T47D (cell line): ENCODE measurements at regions not wholly inside any gene's neighbourhood (a gene's known extent, or its start where the extent isn't known, plus 50 kb on each side); places are given as distances from the start of the nearest gene placed in this dataset.
"Not testable (repeated sequence)": the region's sequence is repeated elsewhere in the genome, so short reads cannot be mapped to it uniquely, and the experiment has no call there.

Source experiments
- DNase-seq, 2 experiments: peaks; one replicate each; pipeline versions ENCODE4 v3.0.0 to v3.0.0-alpha.2; 2011 to 2012; ENCODE audit warnings: low read depth in 1 of 2, low spot score in 1 of 2
- JUND ChIP-seq: IDR thresholded peaks from 2 replicates; pipeline ENCODE4 v1.6.1; 2012; ENCODE audit warnings: low read depth
- in situ Hi-C: cut with HindIII; loops from 2 replicates; pipeline ENCODE4 v1.10.0; 2016; ENCODE audit warnings: low sequenced_read_pairs, low pct_unique_long_range_greater_than_20kb

- peak in 1 of 2 experiments; percentile 70 for DNase-seq
- in situ Hi-C loops: no loop called here
Measured at GRCh38 chr17:70405492-70406220, 236.3 kb downstream of the KCNJ2 start.

GRCh38 chr17:70407506-70407905 lies 238.2 kb downstream of the KCNJ2 start:
- DNase-seq: no peak
- TF ChIP-seq JUND: no peak
- in situ Hi-C loops: no loop called here

More at GRCh38 chr17:70405492-70406220, 236.3 kb downstream of the KCNJ2 start:
- TF ChIP-seq JUND: no peak

GRCh38 chr17:70408768-70409167 lies 239.4 kb downstream of the KCNJ2 start:
- no peak for TF ChIP-seq JUND
- in situ Hi-C loops: no loop called here
- no peak for DNase-seq

GRCh38 chr17:70414300-70414699 lies 245.0 kb downstream of the KCNJ2 start:
- in situ Hi-C loops: no loop called here
- no peak for TF ChIP-seq JUND

GRCh38 chr17:70420861-70421445 lies 251.6 kb downstream of the KCNJ2 start:
- peak in 1 of 2 experiments; percentile 62 for DNase-seq
- in situ Hi-C loops: no loop called here
- TF ChIP-seq JUND: no peak

More at GRCh38 chr17:70414300-70414699, 245.0 kb downstream of the KCNJ2 start:
- no peak for DNase-seq

- DNase-seq: no peak
- in situ Hi-C loops: no loop called here
- no peak for TF ChIP-seq JUND
Measured at GRCh38 chr17:70422862-70423261, 253.5 kb downstream of the KCNJ2 start.

- DNase-seq: no peak
- in situ Hi-C loops: no loop called here
- no peak for TF ChIP-seq JUND
Measured at GRCh38 chr17:70423562-70423961, 254.2 kb downstream of the KCNJ2 start.

GRCh38 chr17:70426752-70427151 lies 257.4 kb downstream of the KCNJ2 start:
- no peak for TF ChIP-seq JUND
- in situ Hi-C loops: no loop called here
- no peak for DNase-seq

- no peak for TF ChIP-seq JUND
- no peak for DNase-seq
- in situ Hi-C loops: no loop called here
Measured at GRCh38 chr17:70434536-70435490, 265.5 kb downstream of the KCNJ2 start.

- in situ Hi-C loops: no loop called here
- TF ChIP-seq JUND: no peak
Measured at GRCh38 chr17:70437656-70438055, 268.3 kb downstream of the KCNJ2 start.

GRCh38 chr17:70446446-70446845 lies 277.1 kb downstream of the KCNJ2 start:
- no peak for TF ChIP-seq JUND

More at GRCh38 chr17:70437656-70438055, 268.3 kb downstream of the KCNJ2 start:
- DNase-seq: no peak

GRCh38 chr17:70447588-70447987 lies 278.3 kb downstream of the KCNJ2 start:
- TF ChIP-seq JUND: no peak
- peak; percentile 31 to 93 for DNase-seq
- in situ Hi-C loops: no loop called here

More at GRCh38 chr17:70446446-70446845, 277.1 kb downstream of the KCNJ2 start:
- in situ Hi-C loops: no loop called here
- DNase-seq: no peak

- in situ Hi-C loops, DNase-seq: not testable (repeated sequence)
Measured at GRCh38 chr17:70453075-70453474, 283.7 kb downstream of the KCNJ2 start.
